GM18868 (cell line): ENCODE measurements at regions not wholly inside any gene's neighbourhood (a gene's known extent, or its start where the extent isn't known, plus 50 kb on each side); places are given as distances from the start of the nearest gene placed in this dataset.
"Not testable (repeated sequence)": the region's sequence is repeated elsewhere in the genome, so short reads cannot be mapped to it uniquely, and the experiment has no call there.

Experiments used
- ATAC-seq: cut with Tn5 transposase; IDR thresholded peaks from one replicate; pipeline ENCODE4 v1.9.1; 2021; ENCODE audit warnings: mild to moderate bottlenecking, moderate library complexity; ENCODE audit not compliant: unreplicated experiment

DNA sequence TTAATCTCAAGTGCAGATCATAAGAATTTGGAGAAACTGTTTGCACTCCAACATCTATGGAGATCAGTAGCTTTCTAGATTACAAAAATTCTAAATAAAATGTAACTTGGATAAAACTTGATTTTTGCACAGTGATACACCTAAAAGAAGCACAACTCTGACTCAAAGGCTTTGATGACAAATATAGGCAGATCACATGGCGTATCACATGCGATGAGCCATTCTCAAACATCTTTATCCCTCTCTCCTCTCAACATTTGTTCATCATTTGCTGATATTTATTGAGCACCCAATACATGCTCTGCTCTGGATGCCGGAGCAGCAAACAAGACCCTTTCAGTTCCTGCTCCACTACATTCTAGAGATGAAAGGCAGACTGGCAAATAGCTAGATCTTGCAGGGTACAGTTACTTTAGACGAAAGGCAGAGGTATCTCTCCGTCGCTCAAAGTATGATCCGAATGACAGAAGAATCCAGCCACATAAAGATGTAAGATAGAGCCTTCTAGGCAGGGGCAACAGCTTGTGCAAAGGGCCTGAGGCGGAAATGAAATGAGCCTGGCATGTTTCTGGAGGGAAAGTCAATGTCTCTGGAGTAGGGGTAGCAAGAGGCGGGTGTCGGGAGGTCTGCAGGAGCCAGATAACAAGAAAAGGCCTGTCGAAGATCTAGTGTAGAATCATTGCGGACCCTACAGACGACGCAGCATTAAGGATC, 145.8 kb upstream of the ERRFI1 start:
- ATAC-seq, result no peak

GRCh38 chr1:8170059-8170835, 144.1 kb upstream of the ERRFI1 start:
- ATAC-seq, result no peak

DNA sequence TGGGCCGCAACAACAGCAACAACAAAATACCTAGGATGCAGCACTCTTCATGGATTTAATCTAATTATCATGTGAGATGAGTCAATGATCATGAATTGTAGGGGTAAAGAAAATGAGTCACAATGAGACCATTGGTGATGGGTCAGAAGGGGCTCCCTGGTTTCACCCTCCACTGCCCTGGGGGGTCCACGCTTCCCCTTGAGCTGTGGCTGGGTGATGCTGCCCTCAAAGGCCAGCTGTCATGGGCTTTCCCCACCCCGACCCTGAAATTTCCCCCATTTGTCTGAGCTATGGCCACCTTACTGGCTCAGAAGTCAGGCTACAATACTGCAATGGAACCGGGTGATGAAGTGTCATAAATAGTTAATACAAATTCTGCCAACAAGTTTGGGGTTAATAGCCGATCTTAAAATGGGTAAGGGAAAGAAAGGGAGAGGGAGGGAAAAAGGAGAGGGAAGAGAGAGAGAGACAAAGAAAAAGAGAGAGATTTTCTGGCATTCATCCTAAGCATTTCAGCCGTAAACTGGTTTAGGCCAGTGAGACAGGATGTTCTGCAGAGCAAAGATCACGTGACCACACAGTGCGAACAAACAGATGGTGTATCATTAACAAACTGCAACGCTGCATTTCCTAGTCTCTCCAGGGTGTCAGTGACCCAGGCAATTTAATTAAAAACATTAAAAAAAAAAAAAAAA, 143.4 kb upstream of the ERRFI1 start:
- ATAC-seq, result no peak

DNA sequence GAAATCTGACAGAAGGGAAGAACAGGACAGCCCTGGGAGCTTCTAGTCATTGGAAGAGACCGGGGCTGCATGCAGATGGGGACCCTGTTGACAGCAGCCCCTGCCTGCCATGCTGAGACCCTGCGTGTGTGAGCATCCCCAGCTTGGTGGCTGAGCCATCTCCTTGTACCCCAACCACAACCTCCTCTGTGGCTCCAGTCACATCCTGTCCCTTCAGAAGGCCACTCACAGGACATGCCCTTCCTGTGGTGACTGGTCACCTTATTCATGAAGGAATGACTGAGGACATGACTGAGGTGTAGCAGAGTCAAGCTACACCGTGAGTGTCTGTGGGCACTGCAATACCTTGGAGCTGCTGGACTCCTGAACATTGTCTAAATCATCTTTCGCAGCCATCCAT, 141.8 kb upstream of the ERRFI1 start:
- no peak for ATAC-seq

DNA sequence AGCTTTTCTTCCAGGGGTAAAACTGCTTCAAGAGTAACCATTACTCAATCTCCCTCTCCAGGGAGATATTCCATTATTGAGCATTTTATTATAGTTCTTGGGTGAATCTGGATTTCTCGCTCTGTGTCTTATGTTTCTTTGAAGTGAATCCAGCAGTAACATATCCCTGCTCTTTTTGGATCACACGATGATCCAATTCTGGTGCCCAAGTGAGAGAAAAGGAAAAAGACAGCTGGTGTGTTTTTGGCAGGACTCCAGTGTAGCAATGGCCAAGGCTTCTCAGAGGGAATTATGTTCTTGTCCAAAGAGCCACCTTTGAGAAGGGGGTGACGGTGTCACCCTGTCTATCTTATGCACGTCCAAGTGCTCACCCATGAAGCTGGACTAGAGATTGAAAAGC, 140.3 kb upstream of the ERRFI1 start:
- ATAC-seq, result no peak

GRCh38 chr1:8165595-8166360, 139.7 kb upstream of the ERRFI1 start:
- no peak for ATAC-seq

DNA sequence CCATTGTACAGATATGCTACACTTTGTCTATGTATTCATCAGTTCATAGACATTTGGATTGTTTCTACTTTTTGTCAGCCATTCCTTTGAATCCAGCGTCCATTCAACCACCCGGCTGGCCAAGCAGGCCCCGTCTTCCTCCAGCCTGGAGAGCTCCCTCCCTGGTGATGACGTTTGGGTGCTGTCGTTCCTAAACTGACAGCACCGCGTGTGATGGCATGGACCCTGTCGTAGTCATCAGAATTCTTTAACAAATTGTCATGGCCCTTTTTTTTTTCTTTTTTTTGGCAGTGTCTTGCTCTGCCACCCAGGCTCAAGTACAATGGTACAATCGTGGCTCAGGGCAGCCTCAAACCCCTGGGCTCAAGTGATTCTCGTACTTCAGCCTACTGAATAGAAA, 138.6 kb upstream of the ERRFI1 start:
- ATAC-seq, result no peak

- no peak for ATAC-seq
Measured at GRCh38 chr1:8163039-8163438, 136.9 kb upstream of the ERRFI1 start.

DNA sequence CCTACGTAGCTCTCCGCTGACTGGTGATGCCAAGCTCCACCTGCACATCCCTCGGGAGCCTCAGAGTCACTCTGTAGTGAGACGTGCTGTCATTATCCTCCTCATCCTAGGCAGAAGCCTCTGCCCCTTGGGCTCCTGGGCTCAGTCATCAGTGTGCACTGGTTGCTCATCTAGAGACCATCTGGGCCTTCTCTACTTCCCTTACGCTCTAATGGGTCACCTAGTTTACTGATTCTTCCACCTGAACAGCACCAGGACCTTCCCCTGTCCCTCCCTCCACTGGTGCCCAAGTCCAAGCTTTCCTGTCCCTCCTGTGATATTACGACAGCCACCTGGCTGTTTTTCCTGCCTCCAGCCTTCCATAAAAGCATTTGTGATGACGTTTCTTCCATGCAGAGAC, 136.1 kb upstream of the ERRFI1 start:
- ATAC-seq, result no peak

DNA sequence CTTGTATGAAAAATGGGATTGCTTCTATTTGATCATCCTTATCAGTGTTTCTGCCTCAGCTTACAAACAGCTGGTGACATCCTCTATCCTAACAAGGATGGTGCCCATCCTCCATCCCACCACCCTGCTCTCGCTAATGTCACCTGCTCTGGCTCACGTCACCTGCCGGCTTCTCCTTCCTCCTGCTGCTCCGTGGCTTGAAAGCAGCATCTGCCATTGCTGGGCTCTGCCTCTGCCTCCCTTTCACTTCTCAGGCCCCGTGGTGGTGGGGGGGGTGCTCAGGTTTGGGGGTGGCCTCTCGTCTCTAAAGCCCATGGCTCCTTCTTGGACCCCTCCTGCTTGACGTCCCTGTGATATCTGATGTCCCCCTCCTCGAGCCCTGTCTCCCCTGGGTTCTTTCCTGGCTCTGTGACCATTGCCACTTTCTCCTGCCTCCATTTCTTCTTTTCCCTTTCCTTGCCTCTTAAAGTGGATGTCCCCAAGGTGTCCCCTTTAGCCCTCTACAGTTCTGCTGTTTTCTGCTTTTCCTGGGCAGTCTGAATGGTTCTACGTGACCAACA, 135.5 kb upstream of the ERRFI1 start:
- no peak for ATAC-seq

- ATAC-seq, result no peak
Measured at GRCh38 chr1:8159470-8160024, 133.4 kb upstream of the ERRFI1 start.

DNA sequence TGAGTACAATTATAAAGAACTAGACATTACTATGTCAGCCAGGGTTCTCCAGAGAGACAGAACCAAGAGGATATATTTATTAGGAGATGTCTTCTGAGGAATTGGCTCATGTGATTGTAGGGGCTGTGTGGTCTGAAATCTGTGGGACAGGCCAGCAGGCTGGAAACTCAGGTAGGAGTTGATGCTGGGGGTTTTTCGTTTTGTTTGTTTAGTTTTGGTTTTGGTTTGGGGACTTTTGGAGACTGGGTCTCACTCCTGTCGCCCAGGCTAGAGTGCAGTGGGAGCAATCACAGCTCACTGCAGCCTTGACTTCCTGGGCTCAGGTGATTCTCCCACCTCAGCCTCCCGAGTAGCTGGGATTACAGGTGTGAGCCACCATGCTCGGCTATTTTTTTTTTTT, 132.9 kb upstream of the ERRFI1 start:
- ATAC-seq, result no peak

GRCh38 chr1:8157765-8158164, 131.7 kb upstream of the ERRFI1 start:
- ATAC-seq, result no peak

GRCh38 chr1:8155528-8156186, 129.5 kb upstream of the ERRFI1 start:
- no peak for ATAC-seq

GRCh38 chr1:8154621-8155052, 128.5 kb upstream of the ERRFI1 start:
- no peak for ATAC-seq

GRCh38 chr1:8153961-8154360, 127.9 kb upstream of the ERRFI1 start:
- no peak for ATAC-seq

DNA sequence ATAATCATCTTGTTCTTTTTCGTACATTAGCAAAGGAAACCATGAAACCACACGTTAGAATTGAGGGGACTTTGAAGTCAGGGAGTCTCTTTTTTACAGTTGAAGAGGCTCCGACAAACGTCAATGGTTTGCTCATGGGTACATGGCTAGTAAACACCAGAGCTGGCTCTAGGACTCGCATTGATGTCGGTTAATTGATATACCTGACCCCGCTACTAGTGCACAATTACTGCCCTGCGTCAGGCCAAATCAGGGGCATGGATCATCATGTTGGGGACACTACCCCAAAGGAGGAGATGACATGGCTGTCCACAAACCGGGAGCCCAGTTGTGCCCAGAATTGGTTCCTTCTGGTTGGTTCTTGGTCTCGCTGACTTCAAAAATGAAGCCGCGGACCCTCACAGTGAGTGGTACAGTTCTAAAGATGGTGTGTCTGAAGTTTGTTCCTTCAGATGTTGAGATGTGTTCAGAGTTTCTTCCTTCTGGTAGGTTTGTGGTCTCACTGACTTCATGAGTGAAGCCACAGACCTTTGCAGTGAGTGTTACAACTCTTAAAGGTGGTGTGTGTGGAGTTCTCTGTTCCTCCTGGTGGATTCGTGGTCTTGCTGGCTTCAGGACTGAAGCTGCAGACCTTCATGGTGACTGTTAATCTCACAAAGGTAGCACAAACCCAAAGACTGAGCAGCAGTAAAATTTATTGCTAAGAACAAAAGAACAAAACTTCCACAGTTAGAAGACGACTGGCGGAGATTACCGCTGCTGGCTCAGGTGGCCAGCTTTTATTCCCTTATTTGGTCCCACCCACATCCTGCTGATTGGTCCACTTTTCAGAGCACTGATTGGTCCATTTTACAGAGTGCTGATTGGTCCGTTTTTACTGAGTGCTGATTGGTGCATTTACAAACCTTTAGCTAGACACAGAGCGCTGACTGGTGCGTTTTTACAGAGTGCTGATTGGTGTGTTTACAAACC, 126.9 kb upstream of the ERRFI1 start:
- no peak for ATAC-seq

DNA sequence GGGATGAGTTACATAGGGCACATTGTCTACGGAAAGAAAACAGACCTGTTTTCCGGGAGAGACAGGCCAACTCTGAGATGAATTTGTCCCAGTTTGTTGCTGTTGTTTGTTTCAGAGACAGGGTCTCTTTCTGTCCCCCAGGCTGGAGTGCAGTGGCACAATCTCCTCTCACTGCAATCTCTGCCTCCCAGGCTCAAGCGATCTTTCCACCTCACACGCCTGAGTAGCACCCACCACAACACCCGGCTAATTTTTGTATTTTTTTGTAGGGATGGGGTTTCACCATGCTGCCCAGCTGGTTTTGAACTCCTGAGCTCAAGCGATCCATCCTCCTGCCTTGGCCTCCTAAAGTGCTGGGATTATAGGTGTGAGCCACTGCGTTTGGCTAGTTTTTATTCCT, 125.5 kb upstream of the ERRFI1 start:
- no peak for ATAC-seq

DNA sequence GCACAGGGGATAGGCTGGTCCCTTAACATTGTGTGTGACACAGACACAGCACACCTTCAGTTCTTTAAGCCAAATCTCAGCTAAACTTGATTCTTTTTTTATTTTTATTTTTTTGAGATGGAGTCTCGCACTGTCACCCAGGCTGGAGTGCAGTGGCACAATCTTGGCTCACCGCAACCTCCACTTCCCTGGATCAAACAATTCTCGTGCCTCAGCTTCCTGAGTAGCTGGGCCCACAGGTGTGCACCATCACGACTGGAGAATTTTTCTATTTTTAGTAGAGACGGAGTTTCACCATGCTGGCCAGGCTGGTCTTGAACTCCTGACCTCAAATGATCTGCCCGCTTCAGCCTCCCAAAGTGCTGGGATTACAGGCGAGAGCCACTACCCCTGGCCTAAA, 123.6 kb upstream of the ERRFI1 start:
- ATAC-seq, result not testable (repeated sequence)
